HL-60 (cell line): ENCODE measurements at regions not wholly inside any gene's neighbourhood (a gene's known extent, or its start where the extent isn't known, plus 50 kb on each side); places are given as distances from the start of the nearest gene placed in this dataset.

Experiments
- DNase-seq, 2 experiments: peaks; one replicate each; pipeline ENCODE4 v3.0.0-alpha.2; 2010 to 2020; ENCODE audit warnings: low read depth in 1 of 2, low spot score in 1 of 2
- H3K27ac ChIP-seq: fragments of 250-450 bp; sonication (Bioruptor Pico); replicated peaks from 2 replicates; pipeline ENCODE4 v1.5.1; 2020; ENCODE audit warnings: mild to moderate bottlenecking, moderate library complexity
- H3K27me3 ChIP-seq: fragments of 250-450 bp; sonication (Bioruptor Pico); 2 replicates; pipeline ENCODE4 v1.5.1; 2021; ENCODE audit warnings: mild to moderate bottlenecking, moderate library complexity; ENCODE audit not compliant: insufficient read depth, poor library complexity, severe bottlenecking
- H3K4me3 ChIP-seq: replicated peaks from 2 replicates; pipeline ENCODE4 v1.5.1; 2011; ENCODE audit warnings: mild to moderate bottlenecking, control low read depth, low read length; ENCODE audit not compliant: insufficient read depth
- CTCF ChIP-seq: IDR thresholded peaks from one replicate; pipeline ENCODE4 v1.5.1; 2011; ENCODE audit warnings: low read length, control low read depth, inconsistent platforms; ENCODE audit not compliant: insufficient read depth
- GABPA ChIP-seq: IDR thresholded peaks from 2 replicates; pipeline ENCODE4 v1.6.1; 2012; ENCODE audit warnings: low read depth
- POLR2AphosphoS5 ChIP-seq: IDR thresholded peaks from 2 replicates; pipeline ENCODE4 v1.6.1; 2012; ENCODE audit warnings: low read depth
- REST ChIP-seq: IDR thresholded peaks from 2 replicates; pipeline ENCODE4 v1.6.1; 2012; ENCODE audit warnings: low read depth; ENCODE audit not compliant: insufficient replicate concordance
- SPI1 ChIP-seq: IDR thresholded peaks from 2 replicates; pipeline ENCODE4 v1.6.1; 2012; ENCODE audit warnings: low read depth, mild to moderate bottlenecking, borderline replicate concordance

GRCh38 chr10:105409370-105409769 is 768.3 kb downstream of the SORCS3 start:
- DNase-seq, result no peak
- Histone ChIP-seq H3K27me3 (no peaks in the 10 kb centered on the region), H3K4me3 (no peak overlapping the region), H3K27ac (no peak overlapping the region)
- no peak for TF ChIP-seq SPI1
- TF ChIP-seq REST, result no peak
- TF ChIP-seq CTCF, result no peak
- no peak for TF ChIP-seq POLR2AphosphoS5
- no peak for TF ChIP-seq GABPA

DNA sequence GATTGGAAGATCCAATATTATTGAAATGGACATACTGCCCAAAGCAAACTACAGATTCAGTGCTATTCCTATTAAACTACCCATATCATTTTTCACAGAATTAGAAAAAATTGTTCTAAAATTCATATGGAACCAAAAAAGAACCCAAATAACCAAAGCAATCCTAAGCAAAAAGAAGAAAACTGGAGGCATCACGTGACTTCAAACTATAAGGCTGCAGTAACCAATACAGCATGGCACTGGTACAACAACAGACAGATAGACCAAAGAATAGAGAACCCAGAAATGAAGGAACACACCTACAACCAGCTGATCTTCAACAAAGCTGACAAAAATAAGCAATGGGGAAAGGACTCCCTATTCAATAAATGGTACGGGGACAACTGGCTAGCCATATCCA is 765.4 kb downstream of the SORCS3 start:
- Histone ChIP-seq H3K4me3 (no peak overlapping the region), H3K27me3 (no peaks in the 10 kb centered on the region), H3K27ac (no peak overlapping the region)
- TF ChIP-seq CTCF (no peak), SPI1 (no peak), GABPA (no peak), REST (no peak), POLR2AphosphoS5 (no peak)
- DNase-seq, result no peak

- no peak for DNase-seq
- H3K4me3 ChIP-seq, result no peak overlapping the region
- H3K27me3 ChIP-seq, result no peaks in the 10 kb centered on the region
- no peak for TF ChIP-seq GABPA
- no peak for TF ChIP-seq CTCF
- no peak for TF ChIP-seq POLR2AphosphoS5
- no peak overlapping the region for H3K27ac ChIP-seq
These were observed 757.1 kb downstream of the SORCS3 start for GRCh38 chr10:105398202-105398601.

DNA sequence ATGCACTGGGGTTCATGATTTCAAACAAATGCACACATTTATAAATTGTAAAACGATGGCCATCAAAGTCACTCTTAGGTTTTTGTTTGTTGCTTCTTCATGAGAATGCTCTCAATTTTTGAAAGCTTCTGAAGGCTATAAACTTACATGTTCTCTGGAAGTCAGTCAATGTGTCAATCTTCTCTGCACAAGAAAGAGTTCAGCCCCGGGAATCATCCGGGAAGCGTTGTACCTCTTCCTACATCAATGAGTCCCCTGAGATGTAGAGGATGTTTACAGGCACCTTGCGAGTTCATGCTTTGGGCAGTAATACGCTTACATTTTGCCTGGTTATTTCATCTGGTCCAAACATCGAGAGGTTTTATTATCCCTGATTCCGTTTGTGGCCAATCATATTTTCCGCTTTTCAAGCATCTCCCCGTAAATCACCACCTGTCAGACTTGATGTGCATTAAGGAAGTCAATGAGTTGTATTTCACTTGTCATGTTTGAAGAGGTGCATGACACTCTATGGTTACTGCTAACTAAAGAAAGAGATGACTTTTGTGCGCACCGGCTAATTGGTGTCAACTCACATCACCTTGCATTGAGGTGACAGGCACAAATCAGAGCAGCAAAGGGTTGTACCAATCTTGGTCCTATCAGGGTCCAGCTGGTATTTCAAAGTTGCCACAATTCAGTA is 750.7 kb downstream of the SORCS3 start:
- TF ChIP-seq POLR2AphosphoS5 (no peak), REST (no peak), GABPA (no peak), CTCF (no peak), SPI1 (no peak)

More for the DNA sequence above, 750.7 kb downstream of the SORCS3 start:
- Histone ChIP-seq H3K4me3 (no peak overlapping the region), H3K27me3 (no peaks in the 10 kb centered on the region), H3K27ac (no peak overlapping the region)
- DNase-seq, result no peak
